ENCODE measurements at regions not wholly inside any gene's neighbourhood (a gene's known extent, or its start where the extent isn't known, plus 50 kb on each side); places are given as distances from the start of the nearest gene placed in this dataset.
"Not testable (repeated sequence)": the region's sequence is repeated elsewhere in the genome, so short reads cannot be mapped to it uniquely, and the experiment has no call there.

GRCh38 chr14:105851716-105852377 lies 325.5 kb downstream of the TMEM121 start:
- DNase-seq, result no peak

- DNase-seq, result no peak
Measured at GRCh38 chr14:105852378-105853088, 326.1 kb downstream of the TMEM121 start.

GRCh38 chr14:105853089-105853906 lies 326.9 kb downstream of the TMEM121 start:
- no peak for DNase-seq

- DNase-seq, result no peak
Measured at GRCh38 chr14:105853907-105854599, 327.7 kb downstream of the TMEM121 start.

- no peak for DNase-seq
Measured at GRCh38 chr14:105854600-105855245, 328.3 kb downstream of the TMEM121 start.

GRCh38 chr14:105855246-105855892 lies 329.0 kb downstream of the TMEM121 start:
- DNase-seq, result no peak

- no peak for DNase-seq
Measured at GRCh38 chr14:105855893-105856675, 329.7 kb downstream of the TMEM121 start.

GRCh38 chr14:105856676-105857219 lies 330.4 kb downstream of the TMEM121 start:
- no peak for DNase-seq

GRCh38 chr14:105857220-105857825 lies 330.9 kb downstream of the TMEM121 start:
- no peak for DNase-seq

GRCh38 chr14:105857826-105858675 lies 331.7 kb downstream of the TMEM121 start:
- DNase-seq, result no peak

- no peak for DNase-seq
Measured at GRCh38 chr14:105858676-105859025, 332.3 kb downstream of the TMEM121 start.

- DNase-seq, result not testable (repeated sequence)
Measured at GRCh38 chr14:105859073-105859716, 332.8 kb downstream of the TMEM121 start.

GRCh38 chr14:105859717-105860614 lies 333.6 kb downstream of the TMEM121 start:
- no peak for DNase-seq

GRCh38 chr14:105860615-105861580 lies 334.5 kb downstream of the TMEM121 start:
- no peak for DNase-seq

- DNase-seq, result no peak
Measured at GRCh38 chr14:105861985-105862465, 335.6 kb downstream of the TMEM121 start.

- DNase-seq, result no peak
Measured at GRCh38 chr14:105862581-105863239, 336.3 kb downstream of the TMEM121 start.
